ENCODE measurements at regions not wholly inside any gene's neighbourhood (a gene's known extent, or its start where the extent isn't known, plus 50 kb on each side); places are given as distances from the start of the nearest gene placed in this dataset.

GRCh38 chr6:74610352-74610751, 595.5 kb downstream of the COL12A1 start:
- no peak overlapping the region for H3K27ac Mint-ChIP-seq
- H3K9me3 Mint-ChIP-seq = no peaks in the 10 kb centered on the region
- DNase-seq = no peak
- H3K4me1 Mint-ChIP-seq (ENCODE audit: low read depth) = no peaks in the 10 kb centered on the region
- intact Hi-C loops (cut with micrococcal nuclease) = no loop called here
- CTCF ChIA-PET = no interaction called here
- H3K27me3 Mint-ChIP-seq = no peaks in the 10 kb centered on the region
- H3K4me3 Mint-ChIP-seq = no peak overlapping the region
- H3K36me3 Mint-ChIP-seq = no peaks in the 10 kb centered on the region
- POLR2A ChIA-PET = no interaction called here

- Mint-ChIP-seq H3K4me3 (no peak overlapping the region), H3K9me3 (no peaks in the 10 kb centered on the region), H3K27ac (no peak overlapping the region), H3K36me3 (no peaks in the 10 kb centered on the region), H3K27me3 (no peaks in the 10 kb centered on the region), H3K4me1 (ENCODE audit: low read depth) (no peaks in the 10 kb centered on the region)
- CTCF ChIA-PET = no interaction called here
- intact Hi-C loops (cut with micrococcal nuclease) = no loop called here
- POLR2A ChIA-PET = no interaction called here
- no peak for DNase-seq
These were observed 596.0 kb downstream of the COL12A1 start for GRCh38 chr6:74609871-74610270.

DNA sequence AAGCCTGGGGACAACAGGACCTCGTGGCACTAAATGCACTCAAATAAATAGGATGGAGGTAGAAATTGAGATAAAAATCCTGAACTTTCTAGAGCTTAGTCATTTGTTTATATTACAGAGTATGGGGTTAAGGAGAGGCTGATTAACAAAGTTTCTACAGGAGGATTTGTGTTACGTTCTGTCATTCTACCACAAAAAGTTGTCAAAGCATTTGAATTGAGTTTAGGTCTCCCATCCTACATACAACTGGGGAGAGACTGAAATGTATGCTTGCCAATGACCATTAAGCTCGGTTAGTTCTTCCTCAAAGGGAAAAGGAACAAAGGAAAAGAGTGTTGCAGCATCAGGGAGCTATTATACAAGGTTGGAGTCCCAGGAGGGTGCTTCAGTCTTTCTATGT, 597.9 kb downstream of the COL12A1 start:
- intact Hi-C loops (cut with micrococcal nuclease) = no loop called here
- POLR2A ChIA-PET = no interaction called here
- Mint-ChIP-seq H3K4me1 (ENCODE audit: low read depth) (no peaks in the 10 kb centered on the region), H3K4me3 (no peak overlapping the region), H3K27me3 (no peaks in the 10 kb centered on the region), H3K27ac (no peak overlapping the region), H3K9me3 (no peaks in the 10 kb centered on the region), H3K36me3 (no peaks in the 10 kb centered on the region)
- CTCF ChIA-PET = no interaction called here
- no peak for DNase-seq

- no peak for DNase-seq
- H3K4me1 Mint-ChIP-seq (ENCODE audit: low read depth) = no peaks in the 10 kb centered on the region
- H3K9me3 Mint-ChIP-seq = no peaks in the 10 kb centered on the region
- intact Hi-C loops (cut with micrococcal nuclease) = no loop called here
- ChIA-PET POLR2A (no interaction called here), CTCF (no interaction called here)
- no peak overlapping the region for H3K27ac Mint-ChIP-seq
- H3K27me3 Mint-ChIP-seq = no peaks in the 10 kb centered on the region
- H3K4me3 Mint-ChIP-seq = no peak overlapping the region
- no peaks in the 10 kb centered on the region for H3K36me3 Mint-ChIP-seq
These were observed 598.4 kb downstream of the COL12A1 start for GRCh38 chr6:74607468-74607867.

- ChIA-PET POLR2A (no interaction called here), CTCF (no interaction called here)
- intact Hi-C loops (cut with micrococcal nuclease) = no loop called here
- Mint-ChIP-seq H3K27ac (no peak overlapping the region), H3K4me1 (ENCODE audit: low read depth) (no peaks in the 10 kb centered on the region), H3K4me3 (no peak overlapping the region), H3K36me3 (no peaks in the 10 kb centered on the region), H3K27me3 (no peaks in the 10 kb centered on the region), H3K9me3 (no peaks in the 10 kb centered on the region)
- no peak for DNase-seq
These were observed 599.2 kb downstream of the COL12A1 start for GRCh38 chr6:74606582-74607071.

DNA sequence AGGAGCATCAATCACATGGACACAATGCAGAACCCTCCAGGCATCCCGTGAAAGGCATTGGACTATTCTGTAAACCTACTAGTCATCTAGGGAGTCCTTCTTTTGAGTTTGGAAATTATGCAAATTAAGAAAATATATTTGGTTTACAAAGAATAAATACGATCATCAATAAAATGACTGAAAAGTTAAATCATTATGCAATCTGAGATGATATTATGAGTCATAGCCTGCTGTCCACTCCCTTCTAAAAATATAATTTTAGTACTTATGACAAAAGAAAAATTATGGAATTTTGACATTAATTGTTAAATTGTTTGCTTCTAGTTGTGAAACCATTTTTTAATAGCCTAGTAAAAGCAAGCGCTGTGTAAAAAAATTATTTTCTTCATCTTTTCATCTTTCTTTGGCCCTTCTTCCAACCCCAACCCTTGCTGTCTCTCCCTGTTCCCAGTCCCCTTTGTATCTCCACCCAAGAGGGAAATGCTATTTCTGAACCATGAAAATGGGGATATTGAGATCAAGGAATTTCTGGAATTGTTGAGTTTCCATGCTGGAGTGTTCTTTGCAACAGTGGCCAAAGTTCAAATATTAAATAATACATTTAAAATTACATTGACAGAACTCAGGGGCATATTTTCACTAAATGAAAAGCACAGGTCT, 599.8 kb downstream of the COL12A1 start:
- DNase-seq = no peak
- no peaks in the 10 kb centered on the region for H3K9me3 Mint-ChIP-seq
- POLR2A ChIA-PET = no interaction called here
- no peaks in the 10 kb centered on the region for H3K36me3 Mint-ChIP-seq
- intact Hi-C loops (cut with micrococcal nuclease) = no loop called here
- no peak overlapping the region for H3K27ac Mint-ChIP-seq
- no peak overlapping the region for H3K4me3 Mint-ChIP-seq
- CTCF ChIA-PET = no interaction called here
- no peaks in the 10 kb centered on the region for H3K4me1 Mint-ChIP-seq (ENCODE audit: low read depth)
- H3K27me3 Mint-ChIP-seq = no peaks in the 10 kb centered on the region

DNA sequence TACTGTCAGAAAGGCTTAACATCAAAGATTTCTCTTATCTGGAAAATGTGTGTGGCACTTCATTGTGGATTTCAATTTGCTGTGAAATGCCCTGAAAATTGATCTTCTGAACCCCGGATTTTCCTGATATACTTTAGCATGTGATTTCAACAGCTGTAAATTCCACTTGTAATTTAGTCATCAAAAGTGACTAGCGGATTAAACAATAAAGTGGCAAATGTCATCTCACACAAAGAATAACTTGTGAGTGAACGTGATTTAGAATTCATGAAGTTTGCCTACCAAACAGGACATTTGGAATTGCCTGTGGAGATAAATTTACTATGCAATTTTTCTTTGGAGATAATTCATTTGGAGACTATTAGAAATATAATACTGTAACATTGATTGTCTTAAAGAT, 601.6 kb downstream of the COL12A1 start:
- Mint-ChIP-seq H3K4me3 (no peak overlapping the region), H3K27me3 (no peaks in the 10 kb centered on the region), H3K27ac (no peak overlapping the region), H3K36me3 (no peaks in the 10 kb centered on the region), H3K9me3 (no peaks in the 10 kb centered on the region), H3K4me1 (ENCODE audit: low read depth) (no peaks in the 10 kb centered on the region)
- DNase-seq = no peak
- ChIA-PET CTCF (no interaction called here), POLR2A (no interaction called here)
- intact Hi-C loops (cut with micrococcal nuclease) = no loop called here

GRCh38 chr6:74603322-74604076, 602.4 kb downstream of the COL12A1 start:
- intact Hi-C loops (cut with micrococcal nuclease) = no loop called here
- ChIA-PET CTCF (no interaction called here), POLR2A (no interaction called here)
- Mint-ChIP-seq H3K27ac (no peak overlapping the region), H3K27me3 (no peaks in the 10 kb centered on the region), H3K36me3 (no peaks in the 10 kb centered on the region), H3K9me3 (no peaks in the 10 kb centered on the region), H3K4me1 (ENCODE audit: low read depth) (no peaks in the 10 kb centered on the region), H3K4me3 (no peak overlapping the region)
- DNase-seq = no peak

- intact Hi-C loops (cut with micrococcal nuclease) = no loop called here
These were observed 603.6 kb downstream of the COL12A1 start for GRCh38 chr6:74602206-74602605.

GRCh38 chr6:74598462-74599393, 607.1 kb downstream of the COL12A1 start:
- Mint-ChIP-seq H3K4me3 (no peak overlapping the region), H3K27me3 (no peaks in the 10 kb centered on the region), H3K27ac (no peak overlapping the region), H3K4me1 (ENCODE audit: low read depth) (no peaks in the 10 kb centered on the region), H3K9me3 (no peaks in the 10 kb centered on the region), H3K36me3 (no peaks in the 10 kb centered on the region)
- no peak for DNase-seq
- ChIA-PET POLR2A (no interaction called here), CTCF (no interaction called here)
- intact Hi-C loops (cut with micrococcal nuclease) = no loop called here

More at GRCh38 chr6:74602206-74602605, 603.6 kb downstream of the COL12A1 start:
- Mint-ChIP-seq H3K4me3 (no peak overlapping the region), H3K9me3 (no peaks in the 10 kb centered on the region), H3K36me3 (no peaks in the 10 kb centered on the region), H3K4me1 (ENCODE audit: low read depth) (no peaks in the 10 kb centered on the region), H3K27ac (no peak overlapping the region), H3K27me3 (no peaks in the 10 kb centered on the region)
- DNase-seq = no peak
- ChIA-PET POLR2A (no interaction called here), CTCF (no interaction called here)

DNA sequence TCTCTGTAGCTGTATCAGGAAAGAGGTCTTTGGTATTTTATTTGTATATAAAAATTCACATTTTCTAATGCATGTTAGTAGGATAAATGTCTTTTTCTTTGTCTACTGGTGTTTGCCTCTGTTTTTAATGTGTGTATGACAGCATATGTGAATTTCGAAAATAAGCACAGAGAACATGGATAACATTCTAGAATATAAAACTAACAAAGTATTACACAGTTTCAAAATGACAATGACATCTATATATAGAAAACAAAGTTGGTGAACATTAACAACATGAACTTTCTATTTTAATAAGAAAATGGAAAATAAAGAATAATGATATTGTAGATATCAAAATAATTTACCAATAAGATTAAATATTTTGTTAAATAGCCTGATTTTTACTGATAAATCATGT, 608.0 kb downstream of the COL12A1 start:
- no peak overlapping the region for H3K4me3 Mint-ChIP-seq
- no peaks in the 10 kb centered on the region for H3K36me3 Mint-ChIP-seq
- no peak for DNase-seq
- H3K9me3 Mint-ChIP-seq = peaks cover 4% of the 10 kb centered on the region
- H3K27me3 Mint-ChIP-seq = no peaks in the 10 kb centered on the region
- CTCF ChIA-PET = no interaction called here
- POLR2A ChIA-PET = no interaction called here
- intact Hi-C loops (cut with micrococcal nuclease) = no loop called here
- no peak overlapping the region for H3K27ac Mint-ChIP-seq
- H3K4me1 Mint-ChIP-seq (ENCODE audit: low read depth) = no peaks in the 10 kb centered on the region

- H3K9me3 Mint-ChIP-seq = peaks cover 4% of the 10 kb centered on the region
- H3K27me3 Mint-ChIP-seq = no peaks in the 10 kb centered on the region
- intact Hi-C loops (cut with micrococcal nuclease) = no loop called here
- CTCF ChIA-PET = no interaction called here
- DNase-seq = no peak
- POLR2A ChIA-PET = no interaction called here
- H3K27ac Mint-ChIP-seq = no peak overlapping the region
- no peaks in the 10 kb centered on the region for H3K36me3 Mint-ChIP-seq
- H3K4me3 Mint-ChIP-seq = no peak overlapping the region
- H3K4me1 Mint-ChIP-seq (ENCODE audit: low read depth) = no peaks in the 10 kb centered on the region
These were observed 608.6 kb downstream of the COL12A1 start for GRCh38 chr6:74597266-74597665.

Data from activated CD4-positive, alpha-beta memory T cell treated with anti-CD3 and anti-CD28 coated beads for 36 hours (primary cell).